Ishikawa (cell line): ENCODE measurements at regions not wholly inside any gene's neighbourhood (a gene's known extent, or its start where the extent isn't known, plus 50 kb on each side); places are given as distances from the start of the nearest gene placed in this dataset.

Experiments
- CEBPB ChIP-seq: IDR thresholded peaks from 2 replicates; pipeline ENCODE4 v1.6.1; 2012
- CREB1 ChIP-seq: IDR thresholded peaks from 2 replicates; pipeline ENCODE4 v1.6.1; 2012; ENCODE audit warnings: low read depth
- EGR1 ChIP-seq: IDR thresholded peaks from 2 replicates; pipeline ENCODE4 v1.6.1; 2012
- EP300 ChIP-seq: IDR thresholded peaks from 2 replicates; pipeline ENCODE4 v1.6.1; 2012; ENCODE audit warnings: borderline replicate concordance
- FOXM1 ChIP-seq: IDR thresholded peaks from 2 replicates; pipeline ENCODE4 v1.6.1; 2012; ENCODE audit warnings: low read depth, borderline replicate concordance
- MAX ChIP-seq: IDR thresholded peaks from 2 replicates; pipeline ENCODE4 v1.6.1; 2012
- NFIC ChIP-seq: IDR thresholded peaks from 2 replicates; pipeline ENCODE4 v1.6.1; 2012
- RAD21 ChIP-seq: IDR thresholded peaks from 2 replicates; pipeline ENCODE4 v1.6.1; 2012; ENCODE audit warnings: low read depth
- REST ChIP-seq: IDR thresholded peaks from 2 replicates; pipeline ENCODE4 v1.6.1; 2012; ENCODE audit warnings: low read depth, mild to moderate bottlenecking
- TAF1 ChIP-seq: IDR thresholded peaks from 2 replicates; pipeline ENCODE4 v1.6.1; 2012; ENCODE audit warnings: low read depth, mild to moderate bottlenecking
- TCF12 ChIP-seq: IDR thresholded peaks from 2 replicates; pipeline ENCODE4 v1.6.1; 2012; ENCODE audit warnings: low read depth
- TEAD4 ChIP-seq: IDR thresholded peaks from 2 replicates; pipeline ENCODE4 v1.6.1; 2012
- USF1 ChIP-seq: IDR thresholded peaks from 2 replicates; pipeline ENCODE4 v1.6.1; 2012
- YY1 ChIP-seq: IDR thresholded peaks from 2 replicates; pipeline ENCODE4 v1.6.1; 2012; ENCODE audit warnings: low read depth
- ZBTB7A ChIP-seq: IDR thresholded peaks from 2 replicates; pipeline ENCODE4 v1.6.1; 2012; ENCODE audit warnings: low read depth

GRCh38 chr5:56301069-56301468 lies 67.9 kb upstream of the ANKRD55 start:
- TF ChIP-seq TCF12, result no peak
- no peak for TF ChIP-seq REST
- no peak for TF ChIP-seq CREB1
- TF ChIP-seq YY1, result no peak
- no peak for TF ChIP-seq NFIC
- TF ChIP-seq RAD21, result no peak
- TF ChIP-seq TEAD4, result no peak
- TF ChIP-seq FOXM1, result no peak
- no peak for TF ChIP-seq ZBTB7A
- no peak for TF ChIP-seq CEBPB
- no peak for TF ChIP-seq EP300
- no peak for TF ChIP-seq TAF1

GRCh38 chr5:56299212-56299611 lies 66.1 kb upstream of the ANKRD55 start:
- TF ChIP-seq RAD21 (no peak), TAF1 (no peak), ZBTB7A (no peak), YY1 (no peak)

GRCh38 chr5:56298336-56299090 lies 65.4 kb upstream of the ANKRD55 start:
- TF ChIP-seq REST, result no peak
- TF ChIP-seq NFIC, result no peak
- no peak for TF ChIP-seq TAF1
- no peak for TF ChIP-seq RAD21
- TF ChIP-seq TCF12, result no peak
- no peak for TF ChIP-seq EGR1
- no peak for TF ChIP-seq FOXM1
- no peak for TF ChIP-seq TEAD4
- no peak for TF ChIP-seq ZBTB7A
- no peak for TF ChIP-seq EP300
- TF ChIP-seq CREB1, result no peak
- TF ChIP-seq MAX, result no peak
- TF ChIP-seq USF1, result no peak
- no peak for TF ChIP-seq YY1
- no peak for TF ChIP-seq CEBPB

- TF ChIP-seq YY1 (no peak), EP300 (no peak), FOXM1 (no peak), TCF12 (no peak), TEAD4 (no peak), RAD21 (no peak), CREB1 (no peak), REST (no peak), EGR1 (no peak), USF1 (no peak), MAX (no peak), NFIC (no peak)
These were observed 64.7 kb upstream of the ANKRD55 start for GRCh38 chr5:56297851-56298250.
